ENCODE measurements at regions not wholly inside any gene's neighbourhood (a gene's known extent, or its start where the extent isn't known, plus 50 kb on each side); places are given as distances from the start of the nearest gene placed in this dataset.

- DNase-seq (ENCODE audit: low read depth in 1 of 2, low spot score in 2 of 2) = no peak
- no peak for FAIRE-seq
- Histone ChIP-seq H4K20me1 (replicated peaks in 1 of 2; ENCODE audit: control insufficient read depth in 1 of 2, insufficient read depth in 2 of 2, low read length in 2 of 2) (peaks cover 0 to 2% of the 10 kb centered on the region in 2 experiments), H2BK120ac (replicated peaks; ENCODE audit: low read depth, low read length) (no peak overlapping the region), H4K91ac (replicated peaks; ENCODE audit: insufficient read length, low read length) (no peak overlapping the region), H3K18ac (ENCODE audit: extremely low read depth, low read length) (no peak overlapping the region), H3K14ac (ENCODE audit: insufficient read length) (no peak overlapping the region), H2BK5ac (ENCODE audit: low read depth, low read length) (no peak overlapping the region), H3K56ac (replicated peaks; ENCODE audit: insufficient read length, low read depth, low read length) (no peak overlapping the region), H3K23me2 (ENCODE audit: low read depth, low read length) (peaks cover 23% of the 10 kb centered on the region), H2BK15ac (ENCODE audit: low read length) (no peak overlapping the region), H3K9ac (replicated peaks in 1 of 4; ENCODE audit: extremely low read depth in 1 of 4, low read depth in 3 of 4, low read length in 3 of 4) (no peak overlapping the region), H4K8ac (ENCODE audit: extremely low read depth, insufficient read depth, low read length) (no peak overlapping the region), H3K4me3 (ENCODE audit: extremely low read depth in 1 of 4, insufficient read depth in 2 of 4, low read depth in 3 of 4, low read length in 4 of 4) (peak overlapping the region; percentile 20 to 77 (median 36); a peak in 6 of 8 replicates), H3K36me3 (ENCODE audit: control insufficient read depth in 2 of 4, insufficient read depth in 4 of 4, low read length in 3 of 4) (no peaks in the 10 kb centered on the region), H3K4ac (replicated peaks; ENCODE audit: insufficient read length, low read depth, low read length) (no peak overlapping the region), H3K79me1 (ENCODE audit: low read depth, low read length) (no peaks in the 10 kb centered on the region), H3K27me3 (replicated peaks in 1 of 4; ENCODE audit: control insufficient read depth in 3 of 4, extremely low read depth in 1 of 4, insufficient read depth in 3 of 4, low read length in 3 of 4) (peaks cover 28 to 83% (median 81%) of the 10 kb centered on the region in 4 experiments), H2AFZ (ENCODE audit: low read length) (no peak overlapping the region), H3K4me1 (replicated peaks in 1 of 4; ENCODE audit: control insufficient read depth in 3 of 4, insufficient read depth in 4 of 4, low read length in 3 of 4) (peaks cover 0 to 21% (median 10%) of the 10 kb centered on the region in 4 experiments), H3K9me3 (ENCODE audit: insufficient read depth in 2 of 2, low read depth in 1 of 2, low read length in 1 of 2) (no peaks in the 10 kb centered on the region), H3K27ac (ENCODE audit: low read depth, low read length) (no peak overlapping the region), H2BK12ac (ENCODE audit: low read depth, low read length) (no peak overlapping the region), H3K23ac (ENCODE audit: insufficient read length) (no peak overlapping the region), H4K5ac (ENCODE audit: insufficient read length, low read depth, low read length) (no peak overlapping the region), H2BK20ac (ENCODE audit: low read length) (no peak overlapping the region), H3K79me2 (ENCODE audit: control insufficient read depth in 1 of 2, insufficient read depth in 2 of 2, low read length in 2 of 2) (no peaks in the 10 kb centered on the region), H2AK5ac (ENCODE audit: low read depth, low read length) (no peak overlapping the region), H3K4me2 (ENCODE audit: insufficient read depth in 1 of 2, low read depth in 2 of 2, low read length in 2 of 2) (peak overlapping the region; percentile 80 to 99)
- WGBS, 2 experiments (ENCODE audit: extremely low coverage in 1 of 2, insufficient coverage in 1 of 2, insufficient read length in 1 of 2, insufficient replicate concordance in 2 of 2, low coverage in 1 of 2, low lambda C conversion rate in 2 of 2, missing lambda C conversion rate in 1 of 2) = 0% methylated on average over 9 of the region's 84 CpGs; no CpG with 5 or more reads in 1 of the 2 experiments
- POLR2A ChIA-PET (ENCODE audit: partially characterized antibody) = no interaction called here
- CTCF ChIA-PET (ENCODE audit: partially characterized antibody) = interaction anchor here (0.6 to 1.2 kb wide), 4 partner anchors 140 to 388 kb away, joined by 3 to 4 read pairs (median 3); no protein-coding TSS in a partner anchor
- TF ChIP-seq POLR2A (IDR thresholded peaks at IDR 0.05; ENCODE audit: control extremely low read depth in 1 of 2, low read depth in 2 of 2, low read length in 2 of 2) (no peak), SAP30 (IDR thresholded peaks at IDR 0.05; ENCODE audit: insufficient read depth, insufficient replicate concordance, low read length) (no peak), TEAD4 (IDR thresholded peaks at IDR 0.05; ENCODE audit: low read depth, low read length) (no peak), SP4 (IDR thresholded peaks at IDR 0.05; ENCODE audit: low read length) (no peak), SP1 (IDR thresholded peaks at IDR 0.05; ENCODE audit: low read depth, low read length) (no peak), EGR1 (IDR thresholded peaks at IDR 0.05; ENCODE audit: borderline replicate concordance, low read depth, low read length) (no peak), EZH2 (IDR thresholded peaks at IDR 0.05; ENCODE audit: low read depth, low read length, severe bottlenecking) (peak; percentile 2), RAD21 (IDR thresholded peaks at IDR 0.05 in 1 of 2, conservative IDR thresholded peaks at IDR 0.05 in 1 of 2; ENCODE audit: low read depth in 2 of 2, low read length in 2 of 2) (no peak), JUND (IDR thresholded peaks at IDR 0.05; ENCODE audit: low read length) (no peak)
- TF ChIP-seq, protein P1, sequence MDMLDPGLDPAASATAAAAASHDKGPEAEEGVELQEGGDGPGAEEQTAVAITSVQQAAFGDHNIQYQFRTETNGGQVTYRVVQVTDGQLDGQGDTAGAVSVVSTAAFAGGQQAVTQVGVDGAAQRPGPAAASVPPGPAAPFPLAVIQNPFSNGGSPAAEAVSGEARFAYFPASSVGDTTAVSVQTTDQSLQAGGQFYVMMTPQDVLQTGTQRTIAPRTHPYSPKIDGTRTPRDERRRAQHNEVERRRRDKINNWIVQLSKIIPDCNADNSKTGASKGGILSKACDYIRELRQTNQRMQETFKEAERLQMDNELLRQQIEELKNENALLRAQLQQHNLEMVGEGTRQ (IDR thresholded peaks at IDR 0.05; ENCODE audit: low read length) = no peak
Observed at GRCh38 chr19:30225676-30226463, 146.3 kb upstream of the ZNF536 start.

Data from H1 (cell line).